OCI-M2 (cell line): ENCODE measurements at regions not wholly inside any gene's neighbourhood (a gene's known extent, or its start where the extent isn't known, plus 50 kb on each side); places are given as distances from the start of the nearest gene placed in this dataset.
"Not testable (repeated sequence)": the region's sequence is repeated elsewhere in the genome, so short reads cannot be mapped to it uniquely, and the experiment has no call there.

Source experiments
- DNase-seq: peaks from one replicate; lab custom pipeline; 2025; ENCODE audit not compliant: unreplicated experiment; lab: John Stamatoyannopoulos, UW

GRCh38 chr20:5492937-5493336, 117.9 kb downstream of the GPCPD1 start:
- no peak for DNase-seq

GRCh38 chr20:5491455-5491854, 119.4 kb downstream of the GPCPD1 start:
- no peak for DNase-seq

GRCh38 chr20:5489601-5490000, 121.2 kb downstream of the GPCPD1 start:
- DNase-seq: no peak

DNA sequence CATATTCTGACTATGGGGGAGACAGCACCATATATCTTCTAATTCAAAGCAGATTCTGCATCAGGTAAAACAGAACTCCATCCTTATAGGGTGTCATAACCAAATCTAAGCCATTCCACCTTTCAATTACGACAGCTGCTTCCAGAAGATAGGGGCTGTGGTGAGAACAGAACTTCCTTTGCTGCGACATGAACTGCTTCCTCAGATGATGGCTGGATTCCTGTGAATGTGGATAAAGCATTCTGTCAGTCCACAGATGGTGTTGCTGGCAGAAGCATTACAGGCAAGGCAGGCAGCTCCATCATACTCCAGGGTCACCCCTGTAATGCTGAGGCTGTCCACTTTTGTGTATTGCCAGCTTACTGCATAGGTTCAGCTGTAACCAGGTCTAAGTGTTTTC, 122.0 kb downstream of the GPCPD1 start:
- DNase-seq: peak; percentile 11

DNA sequence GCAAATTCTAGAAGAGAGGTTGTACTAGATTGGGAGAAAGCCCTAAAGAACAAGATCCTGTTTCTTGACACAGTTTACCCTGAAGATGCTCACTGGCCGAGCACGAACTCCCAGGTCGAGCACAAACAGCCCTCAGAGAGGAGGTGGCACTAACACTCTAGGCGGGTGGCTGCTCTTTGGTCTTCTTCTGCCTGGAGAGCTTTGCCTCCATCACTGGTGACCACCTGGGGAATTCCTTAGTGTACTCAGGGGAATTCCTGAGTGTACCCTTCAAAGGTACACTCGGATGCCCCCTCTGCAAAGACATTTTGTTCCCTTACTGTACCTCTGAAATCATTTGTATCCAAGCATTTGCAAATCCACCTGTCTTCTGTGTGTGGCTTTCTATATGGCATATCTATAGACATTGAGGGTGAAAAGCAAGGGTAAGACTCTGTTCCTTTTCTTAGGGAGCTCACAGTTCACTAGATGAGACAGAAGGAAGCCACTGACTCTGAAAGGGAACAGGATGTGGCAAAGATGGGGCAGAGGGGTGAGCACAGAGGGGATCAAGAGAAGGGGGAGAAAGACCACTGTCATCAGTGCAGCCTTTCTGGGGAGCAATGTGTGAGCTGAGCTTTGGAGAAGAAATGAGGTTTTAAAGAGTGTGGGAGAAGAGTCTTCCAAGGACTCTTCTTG, 124.3 kb downstream of the GPCPD1 start:
- DNase-seq: no peak

GRCh38 chr20:5484926-5485325, 125.9 kb downstream of the GPCPD1 start:
- no peak for DNase-seq

- DNase-seq: no peak
These were observed 126.5 kb downstream of the GPCPD1 start for GRCh38 chr20:5484346-5484745.

GRCh38 chr20:5482791-5483190, 128.0 kb downstream of the GPCPD1 start:
- no peak for DNase-seq

- DNase-seq: no peak
These were observed 128.9 kb downstream of the GPCPD1 start for GRCh38 chr20:5481872-5482271.

DNA sequence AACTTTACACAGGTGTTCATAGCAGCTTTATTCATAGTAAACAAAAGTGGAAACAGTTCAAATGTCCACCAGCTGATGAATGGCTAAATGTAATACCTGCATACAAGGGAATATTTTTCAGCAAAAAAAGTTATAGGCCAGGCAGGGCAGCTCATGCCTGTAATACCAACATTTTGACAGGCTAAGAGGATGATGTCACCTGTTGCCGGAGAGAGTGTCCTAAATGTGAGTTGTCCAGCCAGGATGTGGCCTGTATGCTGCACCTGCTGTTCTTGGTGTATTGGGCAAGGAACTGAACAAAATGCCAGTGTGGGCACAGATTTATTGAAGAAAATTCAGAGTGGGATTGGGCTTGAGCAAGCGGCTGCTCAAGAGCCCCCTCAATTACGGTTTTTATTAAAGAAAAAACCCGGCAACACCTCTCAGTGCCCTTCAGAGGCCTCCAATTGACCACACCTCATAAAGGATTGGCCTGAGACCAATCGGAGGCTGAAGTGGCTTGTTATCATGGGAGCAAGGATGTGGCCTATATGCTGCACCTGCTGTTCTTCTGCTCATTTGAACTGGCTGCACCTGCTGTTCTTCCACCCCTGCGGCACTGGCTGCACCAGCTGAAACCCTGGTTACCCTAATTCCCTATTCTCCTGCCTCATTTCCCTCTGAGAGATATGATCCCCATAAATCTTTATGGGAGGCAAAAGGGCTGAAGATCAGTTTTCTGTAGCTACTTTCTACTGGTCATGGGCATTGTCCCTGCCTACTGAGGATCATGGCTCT, 129.8 kb downstream of the GPCPD1 start:
- DNase-seq: no peak

DNA sequence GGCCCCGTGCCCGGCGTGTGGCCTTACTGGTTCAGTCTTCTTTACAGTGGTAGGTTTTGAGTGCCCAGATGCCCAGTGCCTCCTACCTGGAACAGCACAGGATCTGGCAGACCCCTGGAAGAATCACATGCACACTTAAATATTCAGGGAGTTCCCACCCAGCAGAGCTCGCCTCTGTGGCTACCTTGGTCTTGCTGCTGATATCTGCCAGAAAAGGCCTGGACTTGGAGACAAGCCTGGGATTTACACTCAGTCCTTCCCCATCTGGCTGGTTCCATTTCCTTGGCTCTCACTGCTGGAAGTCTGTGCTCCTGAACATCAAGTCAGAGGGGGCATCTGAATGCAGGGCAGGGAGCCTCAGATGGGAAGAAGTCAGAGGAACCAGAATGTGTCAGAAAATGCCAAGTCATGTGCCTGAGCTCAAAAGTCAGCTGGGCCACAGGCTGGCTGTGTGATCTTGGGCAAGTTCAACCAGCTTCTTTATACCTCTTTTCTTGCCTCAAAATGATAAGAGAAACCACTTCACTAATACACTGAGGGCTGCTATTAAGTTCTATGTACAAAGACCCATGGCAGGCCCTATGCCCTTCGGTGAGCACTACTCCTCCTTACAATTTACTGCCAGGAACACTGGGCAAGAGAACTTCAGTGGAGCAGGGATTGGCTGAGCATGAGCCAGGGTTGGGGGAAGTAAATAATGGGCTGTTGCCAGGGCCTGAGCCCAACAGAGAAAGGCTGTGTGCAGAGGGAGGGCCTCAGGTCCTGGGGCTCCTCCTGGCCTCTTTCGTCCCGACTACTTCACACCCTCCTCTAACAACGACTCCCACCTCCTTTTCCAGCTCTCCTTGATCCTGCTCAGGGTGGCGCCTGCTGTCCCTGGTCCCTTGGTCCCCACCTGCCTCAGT, 135.9 kb downstream of the GPCPD1 start:
- DNase-seq: no peak

- not testable (repeated sequence) for DNase-seq
These were observed 138.9 kb downstream of the GPCPD1 start for GRCh38 chr20:5471866-5472265.

- no peak for DNase-seq
These were observed 139.4 kb downstream of the GPCPD1 start for GRCh38 chr20:5471368-5471767.

GRCh38 chr20:5470943-5471342, 139.9 kb downstream of the GPCPD1 start:
- DNase-seq: no peak

DNA sequence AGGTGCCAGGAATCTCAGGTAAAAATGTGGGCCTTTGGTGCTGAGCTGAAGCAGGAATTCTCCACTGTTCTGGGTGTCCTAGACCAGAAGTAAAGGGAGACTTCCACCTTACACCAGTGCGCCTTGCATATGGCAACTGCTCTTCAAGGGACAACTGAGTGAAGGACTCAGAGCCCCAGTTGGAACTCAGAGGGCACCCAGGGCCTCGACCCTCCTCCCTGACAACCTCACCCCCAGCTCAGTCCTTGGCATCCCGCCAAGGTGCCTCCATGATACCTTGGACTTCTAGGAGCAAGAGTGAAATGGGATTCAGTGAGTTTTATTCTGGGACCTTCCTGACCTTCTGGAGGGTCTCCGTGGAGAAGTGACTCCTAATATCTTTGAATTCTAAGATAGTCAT, 140.3 kb downstream of the GPCPD1 start:
- DNase-seq: no peak

DNA sequence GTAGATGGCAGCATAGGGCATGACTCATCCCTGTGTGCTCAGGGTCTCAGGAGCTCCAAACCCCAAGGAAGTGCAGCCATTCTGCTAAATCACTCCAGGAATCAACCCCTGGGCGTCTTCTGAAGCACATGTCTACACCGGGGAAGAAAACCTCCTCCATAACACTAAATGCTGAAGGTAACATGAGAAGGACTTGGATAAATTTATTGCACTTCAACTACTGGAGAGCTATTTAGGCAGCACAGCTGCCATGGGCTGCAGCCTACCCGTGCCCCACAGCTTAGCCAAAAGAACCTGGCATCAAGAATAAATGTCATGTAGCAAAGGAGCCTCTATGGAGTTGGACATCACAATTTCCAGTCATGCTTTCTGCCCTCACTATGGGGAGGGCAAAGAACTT, 141.7 kb downstream of the GPCPD1 start:
- DNase-seq: no peak

DNA sequence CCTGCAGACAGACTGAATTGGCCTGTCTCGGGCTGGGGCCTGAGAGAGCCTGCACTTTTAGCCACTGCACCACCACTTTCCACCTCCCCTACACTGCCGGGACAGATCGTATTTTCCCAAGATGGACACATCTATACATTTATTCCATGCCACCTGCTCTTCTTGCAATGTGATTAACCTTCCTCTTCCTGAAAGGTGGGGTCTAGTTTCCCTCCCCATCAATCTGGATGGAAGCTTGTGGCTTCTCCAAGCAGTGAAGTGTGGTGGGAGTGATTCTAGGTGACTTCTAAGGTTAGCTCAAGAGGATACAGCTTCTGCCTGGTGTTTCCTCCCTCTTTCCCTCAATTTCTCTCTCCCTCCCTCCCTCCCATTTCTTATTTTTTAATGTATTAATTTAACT, 143.7 kb downstream of the GPCPD1 start:
- no peak for DNase-seq

GRCh38 chr20:5465604-5465927, 145.2 kb downstream of the GPCPD1 start:
- DNase-seq: no peak

- no peak for DNase-seq
These were observed 145.8 kb downstream of the GPCPD1 start for GRCh38 chr20:5464901-5465603.

DNA sequence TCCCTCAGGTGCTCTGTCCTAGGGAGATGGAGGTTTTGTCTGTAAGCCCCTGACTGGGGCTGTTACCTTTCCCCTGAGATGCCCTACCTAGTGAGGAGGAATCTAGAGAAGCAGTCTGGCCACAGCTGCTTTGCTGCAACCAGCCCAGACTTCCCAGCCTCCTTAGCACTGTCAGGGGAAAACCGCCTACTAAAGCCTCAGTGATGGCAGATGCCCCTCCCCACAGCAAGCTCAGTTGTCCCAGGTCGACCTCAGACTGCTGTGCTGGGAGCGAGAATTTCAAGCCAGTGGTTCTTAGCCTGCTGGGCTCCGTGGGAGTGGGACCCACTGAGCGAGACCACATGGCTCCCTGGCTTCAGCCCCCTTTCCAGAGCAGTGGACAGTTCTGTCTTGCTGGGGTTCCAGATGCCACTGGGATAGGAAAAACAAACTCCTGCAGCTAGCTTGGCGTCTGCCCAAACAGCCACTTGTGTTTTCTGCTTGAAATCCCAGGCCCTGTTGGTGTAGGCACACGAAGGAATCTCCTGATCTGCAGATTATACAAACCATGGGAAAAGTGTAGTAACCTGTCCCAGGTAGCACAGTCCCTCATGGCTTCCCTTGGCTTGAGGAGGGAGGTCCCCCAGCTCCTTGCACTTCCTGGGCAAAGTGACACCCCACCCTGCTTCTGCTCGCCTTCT, 146.4 kb upstream of the PROKR2 start:
- no peak for DNase-seq

- DNase-seq: not testable (repeated sequence)
These were observed 137.0 kb upstream of the PROKR2 start for GRCh38 chr20:5453745-5454144.
